ENCODE measurements at regions not wholly inside any gene's neighbourhood (a gene's known extent, or its start where the extent isn't known, plus 50 kb on each side); places are given as distances from the start of the nearest gene placed in this dataset.

DNA sequence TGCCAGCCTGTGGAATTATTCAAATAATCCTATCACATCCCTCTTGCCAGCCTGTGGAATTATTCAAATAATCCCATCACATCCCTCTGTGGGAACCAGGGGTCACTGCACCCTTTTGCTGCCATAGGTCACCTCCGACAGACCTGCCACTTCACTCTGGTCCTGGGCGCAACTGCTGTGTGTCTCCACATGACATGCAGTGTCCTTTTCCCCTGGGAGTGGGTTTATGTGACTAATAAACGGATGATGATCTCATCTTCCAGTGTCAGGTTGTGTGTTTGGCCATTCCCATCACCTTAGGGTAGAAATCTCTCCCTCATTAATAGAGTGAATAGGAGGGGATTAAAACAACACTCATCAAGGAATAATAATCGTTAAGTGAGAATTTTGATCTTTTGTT, 603.6 kb upstream of the NR2F2 start:
- TF ChIP-seq, protein P1, sequence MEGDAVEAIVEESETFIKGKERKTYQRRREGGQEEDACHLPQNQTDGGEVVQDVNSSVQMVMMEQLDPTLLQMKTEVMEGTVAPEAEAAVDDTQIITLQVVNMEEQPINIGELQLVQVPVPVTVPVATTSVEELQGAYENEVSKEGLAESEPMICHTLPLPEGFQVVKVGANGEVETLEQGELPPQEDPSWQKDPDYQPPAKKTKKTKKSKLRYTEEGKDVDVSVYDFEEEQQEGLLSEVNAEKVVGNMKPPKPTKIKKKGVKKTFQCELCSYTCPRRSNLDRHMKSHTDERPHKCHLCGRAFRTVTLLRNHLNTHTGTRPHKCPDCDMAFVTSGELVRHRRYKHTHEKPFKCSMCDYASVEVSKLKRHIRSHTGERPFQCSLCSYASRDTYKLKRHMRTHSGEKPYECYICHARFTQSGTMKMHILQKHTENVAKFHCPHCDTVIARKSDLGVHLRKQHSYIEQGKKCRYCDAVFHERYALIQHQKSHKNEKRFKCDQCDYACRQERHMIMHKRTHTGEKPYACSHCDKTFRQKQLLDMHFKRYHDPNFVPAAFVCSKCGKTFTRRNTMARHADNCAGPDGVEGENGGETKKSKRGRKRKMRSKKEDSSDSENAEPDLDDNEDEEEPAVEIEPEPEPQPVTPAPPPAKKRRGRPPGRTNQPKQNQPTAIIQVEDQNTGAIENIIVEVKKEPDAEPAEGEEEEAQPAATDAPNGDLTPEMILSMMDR (conservative IDR thresholded peaks at IDR 0.05; ENCODE audit: low read depth in 2 of 2): no peak
- TF ChIP-seq EZH2 (IDR thresholded peaks at IDR 0.05; ENCODE audit: low read depth, unreplicated experiment): no peak
- TF ChIP-seq POLR2AphosphoS5 (IDR thresholded peaks at IDR 0.05; ENCODE audit: low read depth): no peak
- TF ChIP-seq, protein P2, sequence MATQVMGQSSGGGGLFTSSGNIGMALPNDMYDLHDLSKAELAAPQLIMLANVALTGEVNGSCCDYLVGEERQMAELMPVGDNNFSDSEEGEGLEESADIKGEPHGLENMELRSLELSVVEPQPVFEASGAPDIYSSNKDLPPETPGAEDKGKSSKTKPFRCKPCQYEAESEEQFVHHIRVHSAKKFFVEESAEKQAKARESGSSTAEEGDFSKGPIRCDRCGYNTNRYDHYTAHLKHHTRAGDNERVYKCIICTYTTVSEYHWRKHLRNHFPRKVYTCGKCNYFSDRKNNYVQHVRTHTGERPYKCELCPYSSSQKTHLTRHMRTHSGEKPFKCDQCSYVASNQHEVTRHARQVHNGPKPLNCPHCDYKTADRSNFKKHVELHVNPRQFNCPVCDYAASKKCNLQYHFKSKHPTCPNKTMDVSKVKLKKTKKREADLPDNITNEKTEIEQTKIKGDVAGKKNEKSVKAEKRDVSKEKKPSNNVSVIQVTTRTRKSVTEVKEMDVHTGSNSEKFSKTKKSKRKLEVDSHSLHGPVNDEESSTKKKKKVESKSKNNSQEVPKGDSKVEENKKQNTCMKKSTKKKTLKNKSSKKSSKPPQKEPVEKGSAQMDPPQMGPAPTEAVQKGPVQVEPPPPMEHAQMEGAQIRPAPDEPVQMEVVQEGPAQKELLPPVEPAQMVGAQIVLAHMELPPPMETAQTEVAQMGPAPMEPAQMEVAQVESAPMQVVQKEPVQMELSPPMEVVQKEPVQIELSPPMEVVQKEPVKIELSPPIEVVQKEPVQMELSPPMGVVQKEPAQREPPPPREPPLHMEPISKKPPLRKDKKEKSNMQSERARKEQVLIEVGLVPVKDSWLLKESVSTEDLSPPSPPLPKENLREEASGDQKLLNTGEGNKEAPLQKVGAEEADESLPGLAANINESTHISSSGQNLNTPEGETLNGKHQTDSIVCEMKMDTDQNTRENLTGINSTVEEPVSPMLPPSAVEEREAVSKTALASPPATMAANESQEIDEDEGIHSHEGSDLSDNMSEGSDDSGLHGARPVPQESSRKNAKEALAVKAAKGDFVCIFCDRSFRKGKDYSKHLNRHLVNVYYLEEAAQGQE (IDR thresholded peaks at IDR 0.05; ENCODE audit: unreplicated experiment): no peak
- no peak for TF ChIP-seq NANOG (IDR thresholded peaks at IDR 0.05; ENCODE audit: borderline replicate concordance)
- TF ChIP-seq ZNF331 (CRISPR knock-in tag; IDR thresholded peaks at IDR 0.05; ENCODE audit: low read depth): no peak
- no peak for TF ChIP-seq EZH2phosphoT487 (IDR thresholded peaks at IDR 0.05; ENCODE audit: unreplicated experiment)
- no peak for TF ChIP-seq CREB1 (CRISPR knock-in tag; IDR thresholded peaks at IDR 0.05; ENCODE audit: low read depth)
- no peak for TF ChIP-seq JUNB (IDR thresholded peaks at IDR 0.05; ENCODE audit: unreplicated experiment)
- TF ChIP-seq, protein P3, sequence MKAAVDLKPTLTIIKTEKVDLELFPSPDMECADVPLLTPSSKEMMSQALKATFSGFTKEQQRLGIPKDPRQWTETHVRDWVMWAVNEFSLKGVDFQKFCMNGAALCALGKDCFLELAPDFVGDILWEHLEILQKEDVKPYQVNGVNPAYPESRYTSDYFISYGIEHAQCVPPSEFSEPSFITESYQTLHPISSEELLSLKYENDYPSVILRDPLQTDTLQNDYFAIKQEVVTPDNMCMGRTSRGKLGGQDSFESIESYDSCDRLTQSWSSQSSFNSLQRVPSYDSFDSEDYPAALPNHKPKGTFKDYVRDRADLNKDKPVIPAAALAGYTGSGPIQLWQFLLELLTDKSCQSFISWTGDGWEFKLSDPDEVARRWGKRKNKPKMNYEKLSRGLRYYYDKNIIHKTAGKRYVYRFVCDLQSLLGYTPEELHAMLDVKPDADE (IDR thresholded peaks at IDR 0.05): no peak
- TF ChIP-seq ZNF114 (CRISPR knock-in tag; IDR thresholded peaks at IDR 0.05): no peak
